HG02759 (cell line): ENCODE measurements at regions not wholly inside any gene's neighbourhood (a gene's known extent, or its start where the extent isn't known, plus 50 kb on each side); places are given as distances from the start of the nearest gene placed in this dataset.
"Not testable (repeated sequence)": the region's sequence is repeated elsewhere in the genome, so short reads cannot be mapped to it uniquely, and the experiment has no call there.

Experiments
- ATAC-seq: cut with Tn5 transposase; IDR thresholded peaks from one replicate; pipeline ENCODE4 v1.9.1; 2021; ENCODE audit warnings: mild to moderate bottlenecking, moderate library complexity; ENCODE audit not compliant: unreplicated experiment

- no peak for ATAC-seq
Observed at GRCh38 chr20:57813509-57814269, 103.9 kb upstream of the PMEPA1 start.

GRCh38 chr20:57812632-57813031 is 102.8 kb upstream of the PMEPA1 start:
- ATAC-seq, result not testable (repeated sequence)

- no peak for ATAC-seq
Observed at GRCh38 chr20:57811374-57812020, 101.7 kb upstream of the PMEPA1 start.

- no peak for ATAC-seq
Observed at GRCh38 chr20:57810511-57811373, 100.9 kb upstream of the PMEPA1 start.

- no peak for ATAC-seq
Observed at GRCh38 chr20:57809661-57810172, 99.9 kb upstream of the PMEPA1 start.

- no peak for ATAC-seq
Observed at GRCh38 chr20:57809149-57809548, 99.3 kb upstream of the PMEPA1 start.

- no peak for ATAC-seq
Observed at GRCh38 chr20:57808264-57809070, 98.7 kb upstream of the PMEPA1 start.

- no peak for ATAC-seq
Observed at GRCh38 chr20:57807401-57808263, 97.8 kb upstream of the PMEPA1 start.

- ATAC-seq, result no peak
Observed at GRCh38 chr20:57806975-57807374, 97.2 kb upstream of the PMEPA1 start.

GRCh38 chr20:57806476-57806875 is 96.7 kb upstream of the PMEPA1 start:
- ATAC-seq, result no peak

- no peak for ATAC-seq
Observed at GRCh38 chr20:57805747-57806146, 95.9 kb upstream of the PMEPA1 start.

GRCh38 chr20:57804470-57805250 is 94.8 kb upstream of the PMEPA1 start:
- ATAC-seq, result no peak

- ATAC-seq, result no peak
Observed at GRCh38 chr20:57803508-57804005, 93.7 kb upstream of the PMEPA1 start.

- ATAC-seq, result no peak
Observed at GRCh38 chr20:57802765-57803507, 93.1 kb upstream of the PMEPA1 start.

- no peak for ATAC-seq
Observed at GRCh38 chr20:57801581-57801980, 91.8 kb upstream of the PMEPA1 start.

GRCh38 chr20:57800791-57801430 is 91.1 kb upstream of the PMEPA1 start:
- ATAC-seq, result no peak

GRCh38 chr20:57797401-57797800 is 87.6 kb upstream of the PMEPA1 start:
- no peak for ATAC-seq
